Heart left ventricle (tissue), 13 donors: ENCODE measurements at regions not wholly inside any gene's neighbourhood (a gene's known extent, or its start where the extent isn't known, plus 50 kb on each side); places are given as distances from the start of the nearest gene placed in this dataset.

Experiments used
- CTCF ChIP-seq, 12 donors: fragments of 200-600 bp; sonication (generic) in 4 of 12; IDR thresholded peaks; one replicate each; pipeline versions ENCODE4 v1.5.0 to v1.8.0; 2018 to 2022; ENCODE audit warnings: antibody characterized with exemption in 12 of 12, mild to moderate bottlenecking in 5 of 12
- POLR2A ChIP-seq, 2 donors: fragments of 450-650 bp; IDR thresholded peaks; one replicate each; pipeline ENCODE4 v1.6.1; 2017; ENCODE audit warnings: antibody characterized with exemption in 2 of 2, mild to moderate bottlenecking in 2 of 2, moderate library complexity in 2 of 2
- donor health status: ischemic (EF 13 %, LVEDD 7.1; RV severe dilation, severe dysfunction).
- donor health status: DM: no; HTN: yes; CAD: no.
- donor health status: DM: no; HTN: no; CAD: no.
- donor health status: ischemic (EF 25% LVEDD 6.9; RV normal size, moderate dysfunction).
- donor health status: ischemic (EF 25% LVEDD 5.7; RV mildly dilated, moderate dysfunction).
- donor health status: ischemic (EF 35%, LVEDD 5.7; RV mildly dilated, moderate dysfunction).
- donor health status: nonischemic (EF 11% LVEDD 7.7; RV severe dilation, severe dysfunction).
- donor health status: DM: yes; HTN: yes; CAD: no.
- donor health status: PGD.
- donor health status: ischemic (EF 29% LVEDD 5.4; RV normal size, mild dysfunction).
- donor health status: nonischemic (EF 23%, LVEDD 6.1; RV moderate dilation, normal function).

- TF ChIP-seq CTCF (IDR thresholded peaks at IDR 0.05) (no peak), POLR2A (IDR thresholded peaks at IDR 0.05) (no peak)
These were observed 154.5 kb downstream of the MYCN start for GRCh38 chr2:16094811-16095210.
